ENCODE measurements at regions not wholly inside any gene's neighbourhood (a gene's known extent, or its start where the extent isn't known, plus 50 kb on each side); places are given as distances from the start of the nearest gene placed in this dataset.

GRCh38 chr4:24731448-24731847, 63.9 kb upstream of the SOD3 start:
- no peak for TF ChIP-seq CTCF (IDR thresholded peaks at IDR 0.05)
- TF ChIP-seq REST (IDR thresholded peaks at IDR 0.05; ENCODE audit: low read depth, low read length): no peak
- no peak for TF ChIP-seq POLR2AphosphoS5 (IDR thresholded peaks at IDR 0.05; ENCODE audit: low read depth, low read length)
- no peak for TF ChIP-seq ELF1 (IDR thresholded peaks at IDR 0.05)
- TF ChIP-seq IRF3 (IDR thresholded peaks at IDR 0.05; ENCODE audit: low read depth, low read length): no peak
- no peak for TF ChIP-seq MEF2A (IDR thresholded peaks at IDR 0.05; ENCODE audit: borderline replicate concordance, low read depth)
- no peak for TF ChIP-seq MAX (IDR thresholded peaks at IDR 0.05; ENCODE audit: low read depth)
- TF ChIP-seq RFX5 (IDR thresholded peaks at IDR 0.05; ENCODE audit: low read length): no peak
- TF ChIP-seq GATA2 (CRISPR knock-in tag; IDR thresholded peaks at IDR 0.05): no peak
- TF ChIP-seq FOSL2 (IDR thresholded peaks at IDR 0.05; ENCODE audit: borderline replicate concordance, low read depth): no peak
- no peak for TF ChIP-seq RCOR1 (IDR thresholded peaks at IDR 0.05; ENCODE audit: low read length)
- no peak for TF ChIP-seq TCF12 (IDR thresholded peaks at IDR 0.05)
- TF ChIP-seq CHD2 (IDR thresholded peaks at IDR 0.05; ENCODE audit: low read length, partially characterized antibody): no peak
- TF ChIP-seq FOXM1 (IDR thresholded peaks at IDR 0.05; ENCODE audit: low read depth): no peak

All from SK-N-SH (cell line).